SJCRH30 (cell line): ENCODE measurements at regions not wholly inside any gene's neighbourhood (a gene's known extent, or its start where the extent isn't known, plus 50 kb on each side); places are given as distances from the start of the nearest gene placed in this dataset.
"Not testable (repeated sequence)": the region's sequence is repeated elsewhere in the genome, so short reads cannot be mapped to it uniquely, and the experiment has no call there.

ENCODE experiments used
- DNase-seq, 2 experiments: peaks; one replicate each; pipeline ENCODE4 v3.0.0-alpha.2; 2015 to 2020
- H3K27ac ChIP-seq: fragments of 250-450 bp; sonication (Bioruptor Pico); 2 replicates; pipeline ENCODE4 v1.5.1; 2020; ENCODE audit warnings: mild to moderate bottlenecking, moderate library complexity
- H3K27me3 ChIP-seq: fragments of 250-450 bp; sonication (Bioruptor Pico); 2 replicates; pipeline ENCODE4 v1.5.1; 2020; ENCODE audit warnings: mild to moderate bottlenecking, moderate library complexity
- H3K36me3 ChIP-seq: fragments of 250-450 bp; sonication (Bioruptor Pico); 2 replicates; pipeline ENCODE4 v1.5.1; 2020; ENCODE audit warnings: mild to moderate bottlenecking, moderate library complexity
- H3K4me1 ChIP-seq: fragments of 250-450 bp; sonication (Bioruptor Pico); 2 replicates; pipeline ENCODE4 v1.5.1; 2020; ENCODE audit warnings: mild to moderate bottlenecking, moderate library complexity
- H3K4me3 ChIP-seq: fragments of 250-450 bp; sonication (Bioruptor Pico); 2 replicates; pipeline ENCODE4 v1.5.1; 2020; ENCODE audit warnings: mild to moderate bottlenecking, moderate library complexity
- H3K9me3 ChIP-seq: fragments of 250-450 bp; sonication (Bioruptor Pico); replicated peaks from 2 replicates; pipeline ENCODE4 v1.5.1; 2020; ENCODE audit warnings: mild to moderate bottlenecking, moderate library complexity

DNA sequence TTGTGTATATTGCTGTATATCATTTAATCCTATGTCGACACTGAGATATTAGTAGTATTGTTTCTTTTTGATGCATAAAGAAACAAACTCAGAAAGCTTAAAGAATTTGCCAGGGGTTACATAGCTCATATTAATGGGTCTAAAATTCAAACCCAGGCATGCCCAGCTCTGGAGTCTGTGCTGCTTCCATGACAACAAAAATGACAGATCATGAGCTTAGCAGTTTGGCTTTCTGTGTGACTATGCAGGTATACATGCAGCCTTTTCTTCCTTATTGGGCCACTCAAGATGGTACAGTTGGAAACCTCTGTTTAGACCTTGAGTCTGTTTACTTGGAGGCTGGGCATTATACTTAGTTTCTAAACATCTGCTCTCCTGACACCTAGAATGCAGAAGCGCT lies 220.5 kb upstream of the TENM4 start:
- Histone ChIP-seq H3K27me3 (no peaks in the 10 kb centered on the region), H3K4me3 (no peak overlapping the region), H3K27ac (no peak overlapping the region), H3K9me3 (no peaks in the 10 kb centered on the region), H3K4me1 (no peaks in the 10 kb centered on the region), H3K36me3 (no peaks in the 10 kb centered on the region)
- DNase-seq, result no peak

DNA sequence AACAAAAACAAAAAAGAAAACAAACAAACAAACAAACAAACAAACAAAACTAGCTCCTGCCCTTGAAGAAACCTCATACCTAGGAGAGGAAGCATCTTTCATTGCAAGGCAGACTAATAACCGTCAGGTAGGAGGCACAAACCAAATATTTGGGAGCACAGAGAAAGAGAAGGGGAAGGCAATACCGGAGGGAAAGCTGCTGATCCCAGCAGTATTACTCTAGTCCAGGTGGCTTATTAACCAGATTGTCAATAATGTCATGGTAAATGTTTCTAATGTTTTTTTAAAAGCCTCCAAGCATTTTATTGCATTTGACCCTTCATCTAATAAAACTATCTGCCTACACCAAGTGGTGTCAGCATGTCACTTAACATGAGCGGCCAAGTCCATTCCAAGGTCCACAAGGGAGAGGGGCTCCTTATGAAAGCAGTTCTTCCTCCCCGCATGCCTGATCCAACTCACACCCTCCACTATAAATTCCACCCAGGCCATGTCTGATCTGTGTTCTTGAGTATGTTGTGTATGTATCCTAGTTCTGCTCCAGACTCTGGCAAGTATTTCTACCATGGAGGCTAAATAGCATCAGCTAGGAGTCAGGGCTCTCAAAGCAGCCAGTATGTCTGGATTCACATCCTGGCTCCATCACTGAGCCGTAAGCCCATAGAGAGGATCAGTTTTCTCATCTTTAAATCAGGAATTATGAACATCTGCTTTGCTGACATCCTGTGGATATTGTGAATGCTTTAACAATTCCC lies 208.1 kb upstream of the TENM4 start:
- Histone ChIP-seq H3K36me3 (no peaks in the 10 kb centered on the region), H3K27me3 (no peaks in the 10 kb centered on the region), H3K4me3 (no peak overlapping the region), H3K4me1 (no peaks in the 10 kb centered on the region), H3K27ac (no peak overlapping the region), H3K9me3 (no peaks in the 10 kb centered on the region)
- DNase-seq, result no peak

GRCh38 chr11:79637219-79637618 lies 196.4 kb upstream of the TENM4 start:
- Histone ChIP-seq H3K27me3 (no peaks in the 10 kb centered on the region), H3K36me3 (no peaks in the 10 kb centered on the region), H3K4me1 (no peaks in the 10 kb centered on the region), H3K27ac (no peak overlapping the region), H3K9me3 (no peaks in the 10 kb centered on the region), H3K4me3 (no peak overlapping the region)
- DNase-seq, result no peak

DNA sequence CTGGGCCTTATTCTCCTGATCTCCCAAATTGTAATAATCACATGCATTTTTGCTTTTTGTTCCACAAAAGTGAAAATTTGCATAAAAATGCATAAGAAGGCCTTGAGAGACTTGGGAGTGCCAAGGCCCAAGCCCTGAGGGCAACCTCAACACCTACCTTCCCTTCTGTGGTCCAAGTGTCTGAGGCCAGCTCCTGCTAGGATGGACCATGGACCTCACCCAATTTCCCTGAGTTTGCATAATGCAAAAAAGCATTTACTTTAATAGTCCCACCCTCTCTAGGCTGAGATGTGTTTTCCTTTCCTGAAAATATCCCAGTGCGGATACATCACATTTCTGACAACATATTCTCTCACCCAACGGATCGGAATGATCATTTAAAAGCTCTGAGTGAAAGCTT lies 194.1 kb upstream of the TENM4 start:
- Histone ChIP-seq H3K4me3 (no peak overlapping the region), H3K4me1 (no peaks in the 10 kb centered on the region), H3K27me3 (no peaks in the 10 kb centered on the region), H3K27ac (no peak overlapping the region), H3K9me3 (no peaks in the 10 kb centered on the region), H3K36me3 (no peaks in the 10 kb centered on the region)
- no peak for DNase-seq

GRCh38 chr11:79627281-79627680 lies 186.5 kb upstream of the TENM4 start:
- DNase-seq, result no peak
- no peaks in the 10 kb centered on the region for H3K4me1 ChIP-seq
- H3K27me3 ChIP-seq, result no peaks in the 10 kb centered on the region
- H3K4me3 ChIP-seq, result no peak overlapping the region
- no peaks in the 10 kb centered on the region for H3K9me3 ChIP-seq
- no peak overlapping the region for H3K27ac ChIP-seq
- no peaks in the 10 kb centered on the region for H3K36me3 ChIP-seq

DNA sequence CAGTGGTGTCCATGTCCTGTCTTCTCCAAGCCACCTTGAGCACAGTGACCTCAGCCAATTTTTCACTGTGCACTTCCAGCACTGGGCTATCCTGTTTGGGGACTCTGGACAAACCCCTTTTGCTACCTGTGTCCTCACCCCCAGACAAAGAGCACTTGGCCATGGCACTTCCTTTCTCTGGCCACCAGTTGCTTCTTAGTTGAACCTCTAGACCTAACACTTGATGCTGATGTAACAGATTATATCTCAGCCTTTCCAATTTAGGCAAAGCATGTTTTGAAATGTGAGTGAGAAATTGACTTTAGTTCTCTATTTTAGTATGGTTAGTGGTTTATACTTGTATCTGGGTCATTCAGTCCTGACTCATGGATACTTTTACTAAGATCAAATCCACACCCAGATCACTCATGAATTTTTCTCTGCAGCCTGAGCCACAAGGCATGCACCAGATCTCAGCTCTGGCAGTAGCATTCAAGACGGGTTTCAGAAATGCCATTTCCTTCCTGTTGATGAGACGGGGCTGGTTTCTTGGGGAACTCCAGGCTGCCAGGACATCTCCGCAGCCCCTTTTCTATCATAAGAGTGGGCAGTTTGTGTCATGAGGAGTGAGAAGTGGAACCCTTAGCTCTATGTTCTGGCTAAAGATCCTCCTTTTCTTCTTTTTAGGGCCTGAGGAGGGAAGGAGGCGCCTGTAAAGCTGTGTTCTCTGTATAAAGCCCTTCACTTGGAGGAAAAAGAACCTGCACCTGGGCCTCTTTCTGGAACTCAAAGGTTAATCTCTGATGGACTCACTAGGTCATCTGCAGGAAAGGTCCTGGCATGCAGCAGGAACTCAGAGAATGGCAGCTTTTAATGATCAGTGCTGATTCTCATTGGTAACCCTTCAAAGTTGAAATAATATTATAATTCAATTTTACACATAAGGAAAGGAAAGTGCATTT lies 185.6 kb upstream of the TENM4 start:
- Histone ChIP-seq H3K4me3 (no peak overlapping the region), H3K27me3 (no peaks in the 10 kb centered on the region), H3K4me1 (no peaks in the 10 kb centered on the region), H3K9me3 (no peaks in the 10 kb centered on the region), H3K27ac (no peak overlapping the region), H3K36me3 (no peaks in the 10 kb centered on the region)
- DNase-seq, result no peak

DNA sequence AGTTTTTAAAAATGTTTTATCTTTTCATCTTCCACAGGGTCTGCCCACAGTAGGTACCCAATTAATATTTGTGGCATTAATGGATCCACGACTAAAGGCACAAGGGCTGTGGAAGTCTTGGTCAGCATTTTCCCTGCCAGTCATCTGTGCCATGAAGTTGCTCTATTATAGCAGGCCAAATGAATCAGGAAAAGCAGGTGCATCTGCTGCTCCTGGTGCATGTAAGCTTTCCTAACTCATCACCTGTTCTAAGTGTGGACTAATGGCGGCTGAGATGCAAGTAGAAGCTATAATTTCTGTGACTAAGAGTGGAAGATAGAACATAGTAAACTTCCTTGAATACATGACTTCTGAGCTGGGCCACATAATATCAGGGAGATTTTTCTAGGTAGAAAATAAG lies 182.5 kb upstream of the TENM4 start:
- DNase-seq, result no peak
- Histone ChIP-seq H3K4me3 (no peak overlapping the region), H3K9me3 (no peaks in the 10 kb centered on the region)

DNA sequence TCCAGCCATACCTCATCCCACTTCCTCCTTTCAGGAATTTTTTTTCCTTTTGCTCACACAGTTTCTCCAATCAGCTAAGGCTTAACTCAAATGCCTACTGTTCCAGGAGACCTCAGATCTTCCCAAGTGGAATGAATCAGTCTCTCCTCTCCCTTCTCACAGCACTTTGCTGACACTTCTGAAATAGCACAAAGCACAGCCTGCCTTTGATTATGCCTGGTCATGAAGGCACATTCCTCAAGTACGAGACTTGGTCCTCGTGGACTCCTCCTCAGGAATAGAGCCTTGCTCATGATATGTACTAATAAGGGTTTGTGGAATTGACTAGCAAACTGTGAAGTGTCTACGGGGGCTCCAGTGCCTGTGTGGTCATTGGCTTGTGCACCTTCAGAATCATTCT lies 176.7 kb upstream of the TENM4 start:
- DNase-seq, result no peak
- Histone ChIP-seq H3K4me3 (no peak overlapping the region), H3K4me1 (no peaks in the 10 kb centered on the region), H3K9me3 (no peaks in the 10 kb centered on the region), H3K27ac (no peak overlapping the region), H3K36me3 (no peaks in the 10 kb centered on the region), H3K27me3 (no peaks in the 10 kb centered on the region)

More for the DNA sequence above, 182.5 kb upstream of the TENM4 start:
- Histone ChIP-seq H3K27me3 (no peaks in the 10 kb centered on the region), H3K36me3 (no peaks in the 10 kb centered on the region), H3K4me1 (no peaks in the 10 kb centered on the region), H3K27ac (no peak overlapping the region)

DNA sequence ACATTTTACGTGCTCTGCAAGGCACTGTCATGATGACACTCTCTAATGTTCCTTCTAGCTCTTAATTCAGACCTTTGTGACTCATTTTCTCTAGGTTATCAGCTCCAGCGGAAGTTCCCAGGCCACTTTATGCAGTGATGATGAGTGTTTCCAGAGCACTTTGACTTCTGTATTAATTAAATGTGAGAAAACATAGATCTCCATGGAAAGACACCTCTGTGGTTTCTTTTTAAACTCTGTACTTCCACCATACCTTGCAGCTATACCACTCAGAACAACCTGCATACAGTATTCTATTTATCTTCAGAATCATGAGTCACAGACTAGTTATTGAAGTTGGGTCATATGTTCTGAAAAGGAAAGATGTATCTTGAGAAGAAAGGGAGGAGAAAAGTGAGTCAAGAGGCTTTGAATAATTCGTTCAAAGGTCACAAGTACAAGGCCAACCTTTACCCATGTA lies 175.6 kb upstream of the TENM4 start:
- no peak for DNase-seq
- Histone ChIP-seq H3K4me3 (no peak overlapping the region), H3K4me1 (no peaks in the 10 kb centered on the region), H3K9me3 (no peaks in the 10 kb centered on the region), H3K36me3 (no peaks in the 10 kb centered on the region), H3K27ac (no peak overlapping the region), H3K27me3 (no peaks in the 10 kb centered on the region)

DNA sequence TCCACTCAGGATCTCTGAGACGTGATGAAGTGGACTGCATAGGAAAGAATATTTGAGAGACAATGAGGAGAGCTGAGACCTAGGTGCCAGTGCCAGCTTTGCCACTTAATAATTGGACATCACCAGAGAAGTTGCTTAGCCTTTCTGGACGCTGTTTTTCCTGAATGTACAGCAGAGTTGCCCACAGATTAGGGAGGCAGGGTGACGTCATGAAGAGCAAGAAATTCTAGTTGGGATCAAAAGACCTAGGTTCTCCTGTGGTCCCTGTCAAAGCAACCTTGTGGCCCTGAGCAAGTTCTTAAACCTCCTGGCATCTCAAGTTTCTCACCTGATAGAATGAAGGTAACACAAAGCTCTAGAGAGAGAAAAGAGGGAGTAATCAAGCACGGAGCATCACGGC lies 174.6 kb upstream of the TENM4 start:
- no peaks in the 10 kb centered on the region for H3K9me3 ChIP-seq

DNA sequence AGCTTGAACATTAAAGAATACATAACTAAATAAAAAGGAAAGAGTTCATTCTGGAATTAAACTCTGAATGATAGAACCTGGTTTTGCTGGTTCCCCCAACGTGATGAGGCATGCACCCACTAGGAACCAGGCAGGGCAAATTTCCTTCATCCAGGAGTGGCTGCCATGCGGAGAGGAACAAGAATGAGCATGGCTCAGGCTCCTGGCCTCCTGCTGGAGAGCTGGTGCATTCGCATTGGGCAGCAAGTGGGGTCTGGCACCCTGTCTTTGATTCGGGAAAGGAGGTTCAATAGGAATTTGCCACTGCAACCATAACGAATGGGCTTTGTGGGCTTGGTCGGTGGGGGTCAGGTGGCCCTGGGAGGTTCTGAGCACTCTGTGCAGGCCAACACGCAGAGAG lies 169.8 kb upstream of the TENM4 start:
- H3K9me3 ChIP-seq, result no peaks in the 10 kb centered on the region
- no peaks in the 10 kb centered on the region for H3K4me1 ChIP-seq
- H3K27ac ChIP-seq, result no peak overlapping the region
- DNase-seq, result no peak
- no peaks in the 10 kb centered on the region for H3K27me3 ChIP-seq
- H3K4me3 ChIP-seq, result no peak overlapping the region
- no peaks in the 10 kb centered on the region for H3K36me3 ChIP-seq

More for the DNA sequence above, 174.6 kb upstream of the TENM4 start:
- no peak overlapping the region for H3K4me3 ChIP-seq
- H3K4me1 ChIP-seq, result no peaks in the 10 kb centered on the region
- no peaks in the 10 kb centered on the region for H3K27me3 ChIP-seq
- no peak for DNase-seq
- no peak overlapping the region for H3K27ac ChIP-seq
- H3K36me3 ChIP-seq, result no peaks in the 10 kb centered on the region

DNA sequence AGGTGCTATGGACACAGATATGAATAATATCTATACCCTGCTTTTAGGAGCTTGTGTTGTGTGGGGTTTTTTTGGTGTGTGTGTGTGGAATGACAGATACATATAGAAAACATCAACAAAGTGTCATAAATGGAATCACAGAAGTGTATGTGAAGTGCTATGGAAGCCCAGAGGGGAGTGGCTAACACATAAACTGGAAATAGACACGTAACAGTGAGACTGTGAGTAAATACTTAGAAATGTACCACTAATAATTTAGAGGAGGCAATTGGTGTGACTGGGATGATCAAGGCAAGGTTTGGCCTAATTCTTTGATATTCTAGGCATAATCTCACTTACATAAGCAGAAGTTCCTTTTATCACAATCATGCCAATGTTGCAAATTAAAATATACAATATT lies 169.3 kb upstream of the TENM4 start:
- Histone ChIP-seq H3K4me3 (no peak overlapping the region), H3K27ac (no peak overlapping the region), H3K27me3 (no peaks in the 10 kb centered on the region), H3K4me1 (no peaks in the 10 kb centered on the region), H3K36me3 (no peaks in the 10 kb centered on the region), H3K9me3 (no peaks in the 10 kb centered on the region)
- no peak for DNase-seq

DNA sequence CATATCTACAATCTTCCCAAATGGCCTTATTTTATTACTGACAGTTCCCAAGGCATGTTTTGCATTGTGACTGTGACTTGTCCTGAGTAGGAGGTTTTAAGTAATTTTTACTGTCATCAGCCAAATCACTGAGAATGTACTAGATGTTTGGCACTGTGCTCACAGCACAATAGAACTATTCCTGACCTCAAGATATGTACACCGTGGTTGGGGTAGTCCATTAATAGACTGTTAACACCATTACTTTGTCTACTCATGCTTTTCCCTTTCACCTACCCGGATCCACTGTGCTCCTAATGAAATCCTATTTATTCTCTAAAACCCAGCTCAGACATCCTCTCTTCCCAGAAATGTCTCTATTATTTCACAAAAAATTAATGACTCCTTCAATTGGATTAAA lies 168.7 kb upstream of the TENM4 start:
- no peak for DNase-seq

DNA sequence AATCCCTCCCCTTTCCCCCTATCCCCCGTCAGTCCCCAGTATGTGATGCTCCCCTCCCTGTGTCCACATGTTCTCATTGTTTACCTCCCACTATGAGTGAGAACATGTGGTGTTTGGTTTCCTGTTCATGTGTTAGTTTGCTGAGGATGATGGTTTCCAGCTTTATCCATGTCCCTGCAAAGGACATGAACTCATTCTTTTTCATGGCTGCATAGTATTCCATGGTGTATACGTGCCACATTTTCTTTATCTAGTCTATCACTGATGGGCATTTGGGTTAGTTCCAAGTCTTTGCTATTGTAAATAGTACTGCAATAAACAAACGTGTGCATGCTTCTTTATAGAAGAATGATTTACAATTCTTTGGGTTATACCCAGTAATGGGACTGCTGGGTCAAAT lies 165.6 kb upstream of the TENM4 start:
- H3K4me3 ChIP-seq, DNase-seq, H3K36me3 ChIP-seq, H3K27me3 ChIP-seq, H3K9me3 ChIP-seq, H3K4me1 ChIP-seq, H3K27ac ChIP-seq: not testable (repeated sequence)

More for the DNA sequence above, 168.7 kb upstream of the TENM4 start:
- H3K9me3 ChIP-seq, result no peaks in the 10 kb centered on the region
- H3K27me3 ChIP-seq, result no peaks in the 10 kb centered on the region
- no peak overlapping the region for H3K4me3 ChIP-seq
- H3K36me3 ChIP-seq, result no peaks in the 10 kb centered on the region
- H3K4me1 ChIP-seq, result no peaks in the 10 kb centered on the region
- H3K27ac ChIP-seq, result no peak overlapping the region

- H3K27me3 ChIP-seq, result no peaks in the 10 kb centered on the region
- no peaks in the 10 kb centered on the region for H3K9me3 ChIP-seq
- H3K4me3 ChIP-seq, result no peak overlapping the region
- H3K27ac ChIP-seq, result no peak overlapping the region
- no peaks in the 10 kb centered on the region for H3K4me1 ChIP-seq
- DNase-seq, result peak in 1 of 2 experiments; percentile 3
- no peaks in the 10 kb centered on the region for H3K36me3 ChIP-seq
Observed at GRCh38 chr11:79600711-79601110, 159.9 kb upstream of the TENM4 start.
